HCT116 (cell line): ENCODE measurements at regions not wholly inside any gene's neighbourhood (a gene's known extent, or its start where the extent isn't known, plus 50 kb on each side); places are given as distances from the start of the nearest gene placed in this dataset.

Experiments
- EZH2phosphoT487 ChIP-seq: fragments of 200-600 bp; IDR thresholded peaks from 2 replicates; pipeline ENCODE4 v1.6.1; 2018; ENCODE audit warnings: antibody characterized with exemption, borderline replicate concordance
- SRF ChIP-seq: IDR thresholded peaks from 2 replicates; pipeline ENCODE4 v1.6.1; 2012; ENCODE audit warnings: low read depth
- ZNF274 ChIP-seq: fragments of 200-500 bp; sonication (Bioruptor generic); IDR thresholded peaks from 2 replicates; pipeline ENCODE4 v1.6.1; 2014; ENCODE audit warnings: mild to moderate bottlenecking, low read depth, low read length, inconsistent platforms
- TF ChIP-seq, protein P1 (sequence below), 3 experiments: fragments of 200-600 bp in 1 of 3; sonication (generic) in 1 of 3; IDR thresholded peaks in 2 of 3; conservative IDR thresholded peaks in 1 of 3; 2 replicates each; pipeline ENCODE4 v1.5.1; 2012 to 2017; ENCODE audit warnings: low read depth in 2 of 3, low read length in 2 of 3, antibody characterized with exemption in 1 of 3, borderline replicate concordance in 1 of 3, control low read depth in 1 of 3, mild to moderate bottlenecking in 1 of 3, mixed read lengths in 1 of 3, mixed run types in 1 of 3, moderate library complexity in 1 of 3; ENCODE audit not compliant: insufficient read depth in 1 of 3

DNA sequence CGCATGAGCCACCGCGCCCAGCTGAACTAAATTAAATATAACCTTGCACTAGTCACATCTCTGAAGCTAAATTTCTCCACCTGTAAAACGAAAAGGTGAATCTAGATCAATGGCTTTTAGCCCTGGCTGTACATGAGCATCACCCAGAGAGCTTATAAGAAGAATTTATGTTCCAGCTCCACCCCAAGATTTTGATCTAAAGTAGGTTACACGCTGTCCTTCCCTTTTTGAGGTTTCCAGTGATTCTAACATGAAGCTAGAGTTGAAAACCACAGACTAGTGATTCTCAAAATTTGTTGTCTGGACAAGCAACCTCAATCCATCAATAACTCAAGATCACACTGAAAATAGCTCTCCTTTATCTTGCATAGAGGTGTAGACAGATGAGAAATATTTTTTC lies 208.8 kb upstream of the CRIM1 start:
- no peak for TF ChIP-seq ZNF274
- TF ChIP-seq, protein P1, sequence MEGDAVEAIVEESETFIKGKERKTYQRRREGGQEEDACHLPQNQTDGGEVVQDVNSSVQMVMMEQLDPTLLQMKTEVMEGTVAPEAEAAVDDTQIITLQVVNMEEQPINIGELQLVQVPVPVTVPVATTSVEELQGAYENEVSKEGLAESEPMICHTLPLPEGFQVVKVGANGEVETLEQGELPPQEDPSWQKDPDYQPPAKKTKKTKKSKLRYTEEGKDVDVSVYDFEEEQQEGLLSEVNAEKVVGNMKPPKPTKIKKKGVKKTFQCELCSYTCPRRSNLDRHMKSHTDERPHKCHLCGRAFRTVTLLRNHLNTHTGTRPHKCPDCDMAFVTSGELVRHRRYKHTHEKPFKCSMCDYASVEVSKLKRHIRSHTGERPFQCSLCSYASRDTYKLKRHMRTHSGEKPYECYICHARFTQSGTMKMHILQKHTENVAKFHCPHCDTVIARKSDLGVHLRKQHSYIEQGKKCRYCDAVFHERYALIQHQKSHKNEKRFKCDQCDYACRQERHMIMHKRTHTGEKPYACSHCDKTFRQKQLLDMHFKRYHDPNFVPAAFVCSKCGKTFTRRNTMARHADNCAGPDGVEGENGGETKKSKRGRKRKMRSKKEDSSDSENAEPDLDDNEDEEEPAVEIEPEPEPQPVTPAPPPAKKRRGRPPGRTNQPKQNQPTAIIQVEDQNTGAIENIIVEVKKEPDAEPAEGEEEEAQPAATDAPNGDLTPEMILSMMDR (IDR thresholded peaks at IDR 0.05 in 2 of 3, conservative IDR thresholded peaks at IDR 0.05 in 1 of 3; ENCODE audit: borderline replicate concordance in 1 of 3, insufficient read depth in 1 of 3, low read depth in 2 of 3, low read length in 2 of 3), result no peak
- TF ChIP-seq EZH2phosphoT487, result no peak
- no peak for TF ChIP-seq SRF
